B cell (primary cell): ENCODE measurements at regions not wholly inside any gene's neighbourhood (a gene's known extent, or its start where the extent isn't known, plus 50 kb on each side); places are given as distances from the start of the nearest gene placed in this dataset.

ENCODE experiments used
- ATAC-seq: fragments of 200-7000 bp; cut with Tn5 transposase; one replicate; pipeline ENCODE4 v1.10.0; 2021; ENCODE audit warnings: low read depth, mild to moderate bottlenecking, moderate number of reproducible peaks, moderate library complexity
- CTCF ChIA-PET: fragments of 350-600 bp; sonication (Branson Sonifier 250); formaldehyde crosslinking; loops from one replicate; lab custom pipeline; 2021; ENCODE audit warnings: antibody characterized with exemption, inconsistent platforms; lab: Charles Lee
- POLR2A ChIA-PET: fragments of 350-600 bp; sonication (Branson Sonifier 250); formaldehyde crosslinking; loops from one replicate; lab custom pipeline; 2021; ENCODE audit warnings: antibody characterized with exemption; lab: Charles Lee
- DNase-seq: peaks from one replicate; pipeline ENCODE4 v3.0.0; 2013
- H2AFZ ChIP-seq: 2 replicates; pipeline ENCODE4 v1.6.1; 2012; ENCODE audit warnings: mild to moderate bottlenecking, low read depth, low read length; ENCODE audit not compliant: insufficient read depth, poor library complexity, severe bottlenecking
- H3K27ac ChIP-seq, 2 donors: 1 replicate in 1 of 2; 2 replicates in 1 of 2; pipeline ENCODE4 v1.5.1; 2012 to 2013; ENCODE audit warnings: low read length in 2 of 2, mild to moderate bottlenecking in 2 of 2, moderate library complexity in 1 of 2
- H3K27me3 ChIP-seq, 4 experiments: fragments of 200-600 bp in 1 of 4; sonication (generic) in 1 of 4; replicated peaks in 1 of 4; 1 replicate in 2 of 4; 2 replicates in 2 of 4; pipeline versions ENCODE4 v1.6.1 to v1.7.0; 2013 to 2016; ENCODE audit warnings: low read length in 3 of 4, mild to moderate bottlenecking in 2 of 4, mixed read lengths in 1 of 4, moderate library complexity in 1 of 4; ENCODE audit not compliant: insufficient read depth in 4 of 4, control insufficient read depth in 3 of 4; ENCODE audit errors: control extremely low read depth in 1 of 4
- H3K36me3 ChIP-seq, 2 experiments: replicated peaks in 1 of 2; 1 replicate in 1 of 2; 2 replicates in 1 of 2; pipeline versions ENCODE4 v1.6.1 to v1.7.1; 2013; ENCODE audit warnings: low read length in 1 of 2; ENCODE audit not compliant: insufficient read depth in 2 of 2, control insufficient read depth in 1 of 2; ENCODE audit errors: control extremely low read depth in 1 of 2, extremely low read depth in 1 of 2
- H3K4me1 ChIP-seq, 2 donors: fragments of 200-600 bp in 1 of 2; sonication (generic) in 1 of 2; 1 replicate in 1 of 2; 2 replicates in 1 of 2; pipeline versions ENCODE4 v1.5.1 to v1.6.1; 2013 to 2017; ENCODE audit warnings: low read length in 2 of 2; ENCODE audit not compliant: control insufficient read depth in 2 of 2, insufficient read depth in 2 of 2
- H3K4me2 ChIP-seq: replicated peaks from 2 replicates; pipeline ENCODE3; 2012; ENCODE audit warnings: mild to moderate bottlenecking, low read depth, low read length; ENCODE audit not compliant: poor library complexity, severe bottlenecking
- H3K4me3 ChIP-seq, 5 experiments: fragments of 200-600 bp in 1 of 5; sonication (generic) in 1 of 5; 1 replicate in 3 of 5; 2 replicates in 2 of 5; pipeline versions ENCODE4 v1.5.1 to v1.7.0; 2011 to 2016; ENCODE audit warnings: low read length in 4 of 5, mild to moderate bottlenecking in 4 of 5, low read depth in 2 of 5, control low read depth in 1 of 5, moderate library complexity in 1 of 5; ENCODE audit not compliant: insufficient read depth in 1 of 5; ENCODE audit errors: control extremely low read depth in 1 of 5, extremely low read depth in 1 of 5
- H3K79me2 ChIP-seq: fragments of 200-600 bp; sonication (generic); one replicate; pipeline ENCODE4 v1.6.0; 2016; ENCODE audit warnings: low read length; ENCODE audit not compliant: control insufficient read depth, insufficient read depth
- H3K9ac ChIP-seq: fragments of 200-600 bp; sonication (generic); 2 replicates; pipeline ENCODE4 v1.6.1; 2017; ENCODE audit warnings: mild to moderate bottlenecking, low read length, moderate library complexity
- H3K9me3 ChIP-seq, 3 donors: one replicate each; pipeline versions ENCODE4 v1.6.1 to v1.7.1; 2013; ENCODE audit warnings: low read length in 2 of 3; ENCODE audit not compliant: control insufficient read depth in 2 of 3, insufficient read depth in 1 of 3; ENCODE audit errors: control extremely low read depth in 1 of 3
- H4K20me1 ChIP-seq: 2 replicates; pipeline ENCODE4 v1.6.0; 2012; ENCODE audit warnings: mild to moderate bottlenecking, low read length; ENCODE audit not compliant: insufficient read depth, control insufficient read depth, poor library complexity, severe bottlenecking
- H3K27ac Mint-ChIP-seq: one replicate; pipeline ENCODE4 v1.8.0; 2021; ENCODE audit warnings: mixed read lengths
- H3K27me3 Mint-ChIP-seq: one replicate; pipeline ENCODE4 v1.8.0; 2021; ENCODE audit warnings: mixed read lengths
- H3K4me1 Mint-ChIP-seq: one replicate; pipeline ENCODE4 v1.8.0; 2021; ENCODE audit warnings: mixed read lengths
- H3K4me3 Mint-ChIP-seq: one replicate; pipeline ENCODE4 v1.8.0; 2021; ENCODE audit warnings: mixed read lengths
- H3K9me3 Mint-ChIP-seq: one replicate; pipeline ENCODE4 v1.8.0; 2022; ENCODE audit warnings: mixed read lengths; ENCODE audit not compliant: insufficient read depth
- CTCF ChIP-seq: fragments of 200-600 bp; IDR thresholded peaks from one replicate; pipeline ENCODE4 v1.8.0; 2022; ENCODE audit warnings: antibody characterized with exemption, mild to moderate bottlenecking
- EZH2 ChIP-seq: IDR thresholded peaks from 2 replicates; pipeline ENCODE4 v1.6.1; 2012; ENCODE audit warnings: borderline replicate concordance, low read depth, mild to moderate bottlenecking, moderate library complexity, low read length; ENCODE audit not compliant: insufficient read depth, poor library complexity, severe bottlenecking
- WGBS: methylation state at CpG from one replicate; pipeline ENCODE4 v1.1.5; 2013; ENCODE audit warnings: missing lambda C conversion rate; ENCODE audit not compliant: insufficient coverage; 5-methylcytosine and 5-hydroxymethylcytosine counted together
- intact Hi-C: fragments of 100-400 bp; cut with micrococcal nuclease; formaldehyde crosslinking; loops from one replicate; pipeline ENCODE4 v1.10.0; 2022

DNA sequence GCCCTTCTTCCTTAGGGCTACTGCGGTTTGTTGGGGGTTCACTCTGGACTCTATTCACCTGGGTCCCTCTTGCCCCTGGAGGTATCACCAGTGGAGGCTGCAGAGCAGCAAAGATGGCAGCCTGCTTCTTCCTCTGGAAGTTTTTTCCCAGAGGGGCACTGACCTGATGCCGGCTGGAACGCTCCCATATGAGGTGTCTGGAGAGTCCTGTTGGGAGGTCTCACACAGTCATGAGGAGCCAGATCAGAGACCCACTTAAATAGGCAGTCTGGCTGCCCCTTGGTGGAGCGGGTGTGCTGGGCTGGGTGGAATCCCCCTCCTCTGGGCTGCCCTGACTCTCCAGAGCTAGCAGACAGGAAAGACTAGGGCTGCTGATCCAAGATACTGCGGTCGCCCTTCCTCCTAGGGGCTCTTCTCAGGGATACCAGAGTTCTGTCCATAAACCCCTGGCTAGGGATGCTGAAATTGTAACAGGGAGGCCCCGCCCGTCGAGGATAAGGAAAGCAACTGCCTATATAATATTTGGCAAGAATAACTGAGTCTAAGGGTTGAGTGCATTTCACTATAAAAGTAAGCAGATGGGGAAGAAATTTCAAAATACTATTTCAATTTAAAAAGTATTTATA lies 140.7 kb downstream of the NOL4 start:
- no peaks in the 10 kb centered on the region for H3K36me3 ChIP-seq
- no peaks in the 10 kb centered on the region for H3K9me3 Mint-ChIP-seq
- intact Hi-C loops = no loop called here
- H3K4me1 ChIP-seq = no peaks in the 10 kb centered on the region
- H3K9me3 ChIP-seq = no peaks in the 10 kb centered on the region
- no peak overlapping the region for H3K27ac Mint-ChIP-seq
- no peak overlapping the region for H3K4me2 ChIP-seq
- H3K9ac ChIP-seq = no peak overlapping the region
- ATAC-seq (no peak), DNase-seq (no peak)
- ChIA-PET CTCF (no interaction called here), POLR2A (no interaction called here)
- TF ChIP-seq EZH2 = no peak
- no peaks in the 10 kb centered on the region for H3K79me2 ChIP-seq
- WGBS = 87% methylated on average over 6 of the region's 9 CpGs
- no peaks in the 10 kb centered on the region for H4K20me1 ChIP-seq
- no peaks in the 10 kb centered on the region for H3K4me1 Mint-ChIP-seq
- H3K4me3 Mint-ChIP-seq = no peak overlapping the region
- no peaks in the 10 kb centered on the region for H3K27me3 Mint-ChIP-seq
- H3K27me3 ChIP-seq = no peaks in the 10 kb centered on the region
- H3K4me3 ChIP-seq = no peak overlapping the region
- no peak overlapping the region for H3K27ac ChIP-seq
- H2AFZ ChIP-seq = no peak overlapping the region

DNA sequence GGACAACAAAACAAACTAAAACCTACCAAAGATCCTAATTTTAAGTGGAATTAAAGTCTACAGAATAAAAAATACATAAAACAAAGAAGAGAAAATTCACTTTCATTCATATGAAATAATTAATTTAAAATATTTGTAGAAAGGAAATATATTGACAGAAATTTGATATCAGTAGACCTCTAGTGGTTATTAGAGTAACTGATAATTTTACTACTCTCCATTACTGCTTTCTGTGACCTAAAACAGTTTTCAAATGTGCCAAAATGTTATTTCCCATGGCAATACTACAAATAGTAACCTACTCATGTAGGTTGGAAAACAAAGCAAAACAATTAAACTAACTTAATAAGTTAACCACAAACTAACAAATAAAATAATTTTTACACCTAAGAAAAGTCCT lies 147.1 kb downstream of the NOL4 start:
- Mint-ChIP-seq H3K4me1 (no peaks in the 10 kb centered on the region), H3K27ac (no peak overlapping the region), H3K9me3 (no peaks in the 10 kb centered on the region), H3K27me3 (no peaks in the 10 kb centered on the region), H3K4me3 (no peak overlapping the region)
- intact Hi-C loops = no loop called here
- H4K20me1 ChIP-seq = no peaks in the 10 kb centered on the region
- no peaks in the 10 kb centered on the region for H3K27me3 ChIP-seq
- ATAC-seq = no peak
- no peak overlapping the region for H3K4me3 ChIP-seq
- no peaks in the 10 kb centered on the region for H3K9me3 ChIP-seq
- H3K36me3 ChIP-seq = no peaks in the 10 kb centered on the region
- no peak for DNase-seq
- H3K27ac ChIP-seq = no peak overlapping the region
- TF ChIP-seq CTCF = no peak
- no peak for TF ChIP-seq EZH2
- no peak overlapping the region for H3K9ac ChIP-seq
- H2AFZ ChIP-seq = no peak overlapping the region
- ChIA-PET CTCF (no interaction called here), POLR2A (no interaction called here)
- no peaks in the 10 kb centered on the region for H3K79me2 ChIP-seq
- H3K4me2 ChIP-seq = no peak overlapping the region
- H3K4me1 ChIP-seq = no peaks in the 10 kb centered on the region
